DMS53 (cell line): ENCODE measurements at regions not wholly inside any gene's neighbourhood (a gene's known extent, or its start where the extent isn't known, plus 50 kb on each side); places are given as distances from the start of the nearest gene placed in this dataset.
"Not testable (repeated sequence)": the region's sequence is repeated elsewhere in the genome, so short reads cannot be mapped to it uniquely, and the experiment has no call there.

Experiments
- DNase-seq: peaks from one replicate; lab custom pipeline; 2025; lab: John Stamatoyannopoulos, UW

DNA sequence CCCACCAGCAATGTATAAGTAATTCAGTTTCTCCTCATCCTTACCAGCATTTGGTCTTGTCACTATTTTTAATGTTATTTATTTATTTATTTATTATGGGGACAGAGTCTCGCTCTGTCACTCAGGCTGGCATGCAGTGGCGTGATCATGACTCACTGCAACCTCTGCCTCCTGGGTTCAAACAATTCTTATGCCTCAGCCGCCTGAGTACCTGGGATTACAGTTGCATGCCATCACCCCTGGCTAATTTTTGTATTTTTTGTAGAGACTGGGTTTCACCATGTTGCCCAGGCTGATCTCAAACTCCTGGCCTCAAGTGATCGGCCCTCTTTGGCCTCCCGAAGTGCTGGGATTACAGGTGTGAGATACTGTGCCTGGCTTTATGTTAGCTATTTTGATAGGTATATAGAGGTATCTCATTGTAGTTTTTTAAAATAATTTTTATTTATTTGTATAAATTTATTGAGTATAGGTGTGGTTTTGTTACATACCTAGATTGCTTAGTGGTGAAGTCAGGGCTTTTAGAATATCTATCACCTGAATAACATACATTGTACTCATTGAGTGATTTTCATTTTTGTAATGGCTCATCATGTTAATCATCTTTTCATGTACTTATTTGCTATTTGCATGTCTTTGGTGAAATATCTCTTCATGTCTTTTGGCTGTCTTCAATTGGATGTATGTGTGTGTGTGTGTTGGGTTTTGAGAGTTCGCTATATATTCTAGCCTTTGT, 53.3 kb downstream of the TANC2 start:
- DNase-seq = no peak

DNA sequence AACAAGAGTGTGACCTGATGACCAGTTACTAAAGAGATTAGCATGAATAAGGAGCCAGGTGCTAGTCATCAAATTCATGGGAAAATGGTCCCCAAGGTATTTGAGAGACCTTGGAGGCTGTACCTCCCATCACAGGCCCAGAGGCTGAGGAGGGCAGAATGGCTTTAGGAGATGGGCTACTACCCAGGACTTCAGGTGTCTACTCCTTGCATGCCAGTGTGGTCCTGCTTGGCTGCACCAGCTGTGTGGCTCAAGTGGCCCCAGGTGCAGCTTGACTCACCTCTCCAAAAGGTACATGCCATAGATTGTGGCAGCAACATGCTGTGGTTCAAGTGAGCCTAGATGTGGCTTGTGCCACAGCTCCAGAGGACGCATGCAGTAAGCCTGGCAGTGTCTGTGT, 56.5 kb downstream of the TANC2 start:
- peak; percentile 25 for DNase-seq

DNA sequence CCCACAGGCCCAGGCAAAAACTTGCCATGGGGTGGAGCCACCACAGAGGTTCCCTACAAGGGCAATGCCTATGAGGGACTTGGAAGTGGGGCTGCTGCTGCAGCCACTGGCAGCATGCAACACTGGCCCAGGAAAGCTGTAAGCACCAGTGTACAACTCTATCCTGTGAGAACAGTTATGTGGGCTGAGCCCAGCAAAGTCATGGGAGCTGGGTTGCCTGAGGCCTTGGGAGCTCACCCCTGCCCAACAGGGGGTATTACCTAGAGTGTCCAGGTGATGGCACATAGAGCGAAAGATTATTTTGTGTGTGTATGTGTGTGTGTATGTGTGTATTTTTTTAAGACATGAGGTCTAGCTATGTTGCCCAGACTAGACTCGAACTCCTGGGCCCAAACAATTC, 57.0 kb downstream of the TANC2 start:
- no peak for DNase-seq

DNA sequence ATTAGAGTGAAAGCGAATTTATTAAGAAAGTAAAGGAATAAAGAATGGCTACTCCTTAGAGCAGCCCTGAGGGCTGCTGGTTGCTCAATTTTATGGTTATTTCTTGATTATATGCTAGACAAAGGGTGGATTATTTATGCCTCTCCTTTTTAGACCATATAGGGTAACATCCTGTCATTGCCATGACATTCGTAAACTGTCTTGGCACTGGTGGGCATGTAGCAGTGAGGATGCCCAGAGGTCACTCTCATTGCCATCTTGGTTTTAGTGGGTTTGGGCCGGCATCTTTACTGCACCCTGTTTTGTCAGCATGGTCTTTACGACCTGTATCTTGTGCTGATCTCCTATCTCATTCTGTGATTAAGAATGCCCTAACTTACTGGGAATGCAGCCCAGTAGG, 58.2 kb downstream of the TANC2 start:
- no peak for DNase-seq

DNA sequence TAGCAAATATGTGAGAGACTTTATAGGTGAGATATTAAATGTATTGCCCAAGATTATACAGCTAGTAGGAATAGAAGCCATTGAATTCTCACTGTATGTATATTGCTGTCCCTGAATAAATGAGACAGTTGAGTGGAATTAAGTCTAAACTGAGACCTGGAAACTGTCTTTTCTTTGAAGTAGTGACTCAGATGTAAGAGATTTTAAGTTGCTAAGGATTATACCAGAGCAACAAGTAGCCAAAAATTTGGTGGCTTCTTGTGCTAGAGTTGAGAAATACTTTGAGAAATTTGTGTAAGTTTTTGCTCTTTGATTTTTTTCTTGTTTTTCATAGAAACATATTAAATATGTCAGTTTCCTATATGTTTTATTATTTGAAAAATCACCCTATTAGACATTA, 58.7 kb downstream of the TANC2 start:
- no peak for DNase-seq

DNA sequence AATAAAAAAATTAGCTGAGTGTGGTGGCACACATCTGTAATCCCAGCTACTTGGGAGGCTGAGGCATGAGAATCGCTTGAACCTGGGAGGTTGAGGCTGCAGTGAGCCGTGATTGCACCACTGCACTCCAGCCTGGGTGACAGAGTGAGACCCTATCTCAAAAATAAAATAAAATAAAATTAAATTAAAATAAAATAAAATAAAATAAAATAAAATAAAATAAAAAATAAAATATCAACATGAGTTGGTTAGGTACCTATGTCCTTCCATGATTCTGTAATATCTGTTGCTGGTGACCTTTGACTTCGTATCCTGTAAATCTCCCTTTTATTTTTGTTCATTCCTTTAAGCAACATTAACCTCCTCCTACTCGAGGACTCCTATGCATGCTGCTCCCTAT, 59.6 kb downstream of the TANC2 start:
- not testable (repeated sequence) for DNase-seq

DNA sequence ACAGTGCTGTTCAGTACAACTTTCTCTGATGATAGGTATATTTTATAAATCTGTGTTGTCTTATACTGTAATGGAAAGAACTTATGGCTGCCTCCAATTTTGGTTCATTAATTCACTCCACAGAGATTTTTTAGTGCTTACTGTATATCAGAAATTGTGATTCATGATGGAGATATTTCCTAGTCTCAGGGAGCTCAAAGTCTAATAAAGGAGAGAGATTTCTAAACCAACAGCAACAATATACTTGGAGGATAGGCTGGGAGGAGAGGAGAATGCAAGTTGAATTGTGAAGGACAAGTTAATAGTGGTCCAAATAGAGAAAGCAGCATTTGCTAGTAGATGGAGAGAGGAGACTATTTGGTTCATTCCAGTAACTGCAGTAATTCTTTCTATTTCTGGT, 63.5 kb downstream of the TANC2 start:
- no peak for DNase-seq

DNA sequence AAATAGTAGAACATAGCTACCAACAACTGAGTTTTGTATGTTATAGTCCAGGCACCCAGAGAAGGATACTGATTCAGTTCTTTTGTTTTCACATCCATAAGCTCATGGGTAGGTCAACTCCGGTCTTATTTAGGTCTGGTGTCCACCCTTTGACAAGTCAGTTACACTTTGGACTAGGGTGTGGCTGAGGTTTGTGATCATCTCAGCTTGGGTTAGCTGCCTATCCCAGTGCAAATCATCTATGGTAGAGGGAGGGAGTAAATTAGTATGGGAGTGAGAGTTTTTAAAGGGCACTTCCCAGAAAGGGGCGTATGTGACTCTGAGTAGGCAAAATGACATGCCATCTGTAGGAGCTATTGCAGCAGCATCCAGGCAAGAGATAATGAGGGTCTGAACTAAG, 66.1 kb downstream of the TANC2 start:
- no peak for DNase-seq

DNA sequence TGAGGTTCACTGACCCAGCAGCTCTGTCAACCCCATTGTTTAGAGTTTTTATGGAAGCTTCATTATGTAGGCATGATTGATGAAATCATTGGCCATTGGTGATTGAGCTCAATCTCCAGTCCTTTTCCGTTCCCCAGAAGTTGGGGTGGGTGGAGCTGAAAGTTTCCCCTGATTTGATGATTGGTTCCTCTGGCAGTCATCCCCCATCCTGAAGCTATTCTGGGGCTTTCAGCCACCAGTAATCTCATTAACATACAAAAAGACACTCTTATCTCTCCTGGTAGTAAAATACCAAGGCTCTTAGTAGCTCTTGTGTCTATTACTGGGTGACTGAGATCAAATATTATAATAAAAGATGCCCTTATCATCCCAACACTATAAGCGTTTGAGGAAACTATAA, 67.1 kb downstream of the TANC2 start:
- DNase-seq = no peak

DNA sequence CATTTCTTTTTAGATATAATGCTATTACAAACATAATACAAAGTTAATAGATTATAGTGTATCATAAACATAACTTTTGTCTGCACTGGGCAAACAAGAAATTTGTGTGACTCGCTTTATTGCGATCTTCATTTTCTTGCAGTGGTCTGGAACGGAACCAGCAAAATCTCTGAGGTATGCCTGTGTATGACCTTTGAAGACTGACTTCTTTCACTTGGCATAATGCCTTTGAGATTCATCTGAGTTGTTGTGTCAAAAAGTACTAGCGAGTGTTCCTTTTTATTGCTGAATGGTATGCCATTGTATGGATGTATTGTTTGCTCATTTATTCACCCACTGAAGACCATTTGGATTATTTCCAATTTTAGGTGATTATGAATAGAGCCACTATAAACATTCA, 69.2 kb downstream of the TANC2 start:
- DNase-seq = no peak

DNA sequence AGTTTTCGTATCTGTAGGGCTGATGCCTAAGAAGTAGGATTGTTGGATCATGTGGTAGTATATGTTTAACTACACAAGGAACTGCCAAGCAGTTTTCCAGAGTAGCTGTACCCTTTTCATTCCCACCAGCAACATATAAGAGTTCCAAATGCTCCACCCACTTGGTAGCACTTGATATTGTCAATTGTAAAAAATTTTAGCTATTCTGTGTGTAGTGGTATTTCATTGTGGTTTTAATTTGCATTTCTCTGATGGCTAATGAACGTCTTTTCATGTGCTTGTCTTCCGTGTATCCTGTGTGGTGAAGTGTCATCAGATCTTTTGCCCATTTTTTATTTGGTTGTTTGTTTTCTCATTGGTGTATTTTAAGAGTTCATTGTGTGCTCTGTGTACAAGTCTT, 69.7 kb downstream of the TANC2 start:
- peak; percentile 2 for DNase-seq

DNA sequence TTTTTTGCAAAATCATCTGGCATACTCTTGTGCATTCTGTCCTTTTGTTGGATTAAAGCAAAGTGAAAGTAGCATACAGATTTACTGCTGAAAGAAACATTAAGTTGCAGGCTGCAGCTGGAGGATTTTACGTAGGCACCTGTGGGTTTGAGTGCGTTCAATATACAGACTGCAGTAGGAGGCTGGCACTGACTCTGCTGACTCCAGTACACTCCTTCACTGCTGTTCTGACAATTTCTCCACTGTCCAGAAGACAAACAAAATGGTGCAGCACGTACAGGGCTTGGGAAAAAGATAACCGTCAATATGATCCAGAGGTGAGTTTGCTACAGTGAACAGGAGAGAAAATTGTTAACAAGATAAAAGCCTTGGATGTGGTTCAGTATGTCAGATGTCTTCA, 73.3 kb downstream of the TANC2 start:
- no peak for DNase-seq

DNA sequence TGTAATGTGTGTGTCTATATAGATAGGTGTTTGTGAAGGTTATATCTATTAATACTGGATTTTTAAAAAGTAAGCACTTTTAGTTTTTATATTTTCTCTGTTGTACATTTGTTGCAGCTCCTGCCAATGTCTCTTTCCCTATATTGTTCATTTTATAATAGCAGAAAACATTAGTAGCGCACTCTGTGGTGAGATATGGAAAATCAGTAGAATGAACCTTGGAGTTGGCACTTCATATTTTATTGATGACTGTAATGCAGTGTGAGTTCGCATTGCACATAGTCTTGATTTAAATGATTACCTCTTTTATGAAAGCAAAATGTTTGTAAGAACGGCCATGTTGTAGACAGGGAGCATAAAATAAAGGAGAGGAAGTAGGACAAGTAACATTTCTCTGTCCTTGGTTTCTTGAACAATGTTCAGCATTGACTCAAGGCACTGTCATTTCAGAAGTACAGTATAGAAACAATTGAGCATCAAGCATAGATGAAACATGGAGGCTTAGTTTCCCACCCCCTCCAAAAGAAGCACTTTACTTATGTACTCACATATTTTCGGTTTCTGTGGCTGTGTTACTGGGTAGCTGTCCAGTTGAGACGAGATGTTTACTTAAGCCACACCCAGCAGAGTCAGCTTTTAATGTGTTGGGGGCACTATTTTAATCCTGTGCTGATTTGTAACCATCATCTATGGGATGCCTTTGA, 74.0 kb downstream of the TANC2 start:
- DNase-seq = peak; percentile 7

DNA sequence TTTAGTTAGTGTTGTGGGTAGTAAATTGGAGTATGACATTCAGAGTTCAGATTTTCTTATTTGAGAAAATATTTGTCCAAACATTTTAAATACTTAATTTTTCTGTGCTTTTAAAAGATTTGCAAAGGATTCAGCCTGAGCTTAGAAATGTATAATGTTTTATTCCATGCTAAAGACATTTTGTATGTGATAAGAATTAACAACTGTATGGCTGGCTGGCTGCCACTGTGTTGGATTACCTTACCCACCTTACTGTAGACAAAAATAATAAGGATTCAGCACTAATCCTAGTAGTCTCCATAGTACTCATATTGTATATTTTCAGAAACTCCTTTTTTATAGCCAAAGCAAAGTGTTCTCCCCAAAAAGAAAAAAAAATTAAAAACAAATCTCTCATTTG, 74.8 kb downstream of the TANC2 start:
- DNase-seq = no peak

DNA sequence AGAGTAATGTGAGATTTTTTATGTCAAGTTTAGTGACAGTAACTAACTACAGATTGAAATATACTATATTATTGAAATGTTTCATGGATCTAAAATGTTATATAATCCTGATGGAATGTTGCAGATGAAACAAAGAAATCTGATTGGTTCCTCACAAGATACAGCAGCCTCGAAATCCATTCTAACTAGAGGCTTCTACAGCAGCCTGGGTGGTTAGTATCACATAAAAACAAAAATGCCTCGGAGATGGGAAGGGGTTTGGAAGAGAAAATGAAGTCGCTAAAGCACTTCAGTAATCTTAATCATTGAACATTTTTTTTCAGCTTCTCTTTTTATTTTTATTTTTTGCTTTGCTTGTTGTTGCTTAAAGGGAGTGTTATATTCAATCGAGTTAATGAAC, 75.2 kb downstream of the TANC2 start:
- DNase-seq = no peak

DNA sequence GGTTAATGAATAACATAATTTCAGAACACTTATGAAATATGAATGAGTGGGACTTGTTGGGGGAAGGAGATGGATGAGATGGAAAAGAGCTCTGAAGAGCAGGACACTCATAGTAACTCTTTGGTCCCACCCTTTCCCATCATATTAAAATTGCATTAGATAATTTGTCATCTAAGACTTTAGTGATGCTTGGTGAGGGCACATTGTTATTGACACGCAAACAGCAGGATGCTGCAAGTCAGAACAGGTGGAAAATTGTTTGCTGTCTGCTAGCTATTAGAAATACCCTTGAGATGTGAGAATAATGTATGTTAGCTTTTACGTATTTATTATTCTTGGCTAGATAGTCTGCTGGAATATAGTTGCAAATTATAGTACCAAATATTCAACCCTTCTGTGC, 75.7 kb downstream of the TANC2 start:
- DNase-seq = peak; percentile 5

DNA sequence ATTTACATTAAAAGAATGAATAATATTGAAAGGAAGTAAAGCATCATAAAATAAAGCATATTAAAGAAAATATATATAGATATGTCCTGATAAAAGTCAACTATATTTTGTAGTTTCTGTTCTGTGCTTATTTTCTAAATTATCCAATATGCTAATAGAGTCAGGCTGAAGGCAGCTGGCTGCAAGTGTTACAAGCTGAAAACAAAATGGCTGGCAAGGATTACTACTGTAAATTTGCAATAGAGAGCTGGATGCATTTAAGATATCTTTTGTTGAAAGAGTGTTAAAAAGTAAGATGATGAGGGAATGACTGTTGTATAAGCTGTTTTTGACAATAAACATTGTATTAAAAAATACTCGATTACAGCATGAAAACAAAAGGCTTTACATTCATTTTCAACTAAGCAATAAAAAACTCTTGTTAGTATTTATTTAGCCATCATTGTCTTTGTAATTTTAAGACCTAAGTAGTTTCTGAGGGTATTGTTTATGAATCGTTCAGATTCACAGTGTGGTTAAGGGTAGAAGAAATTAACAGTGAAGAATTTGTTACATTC, 76.3 kb downstream of the TANC2 start:
- DNase-seq = peak; percentile 2

DNA sequence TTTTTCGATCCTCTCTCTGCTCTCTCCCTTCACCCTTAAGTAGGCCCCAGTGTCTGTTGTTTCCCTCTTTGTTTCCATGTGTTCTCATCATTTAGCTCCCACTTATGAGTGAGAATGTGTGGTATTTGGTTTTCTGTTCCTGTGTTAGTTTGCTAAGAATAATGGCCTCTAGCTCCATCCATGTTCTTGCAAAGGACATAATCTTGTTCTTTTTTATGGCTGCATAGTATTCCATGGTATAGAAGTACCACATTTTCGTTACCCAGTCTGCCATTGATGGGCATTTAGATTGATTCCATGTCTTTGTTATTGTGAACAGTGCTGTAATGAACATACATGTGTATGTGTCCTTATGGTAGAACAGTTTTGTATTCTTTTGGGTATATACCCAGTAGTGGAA, 91.5 kb downstream of the TANC2 start:
- not testable (repeated sequence) for DNase-seq

DNA sequence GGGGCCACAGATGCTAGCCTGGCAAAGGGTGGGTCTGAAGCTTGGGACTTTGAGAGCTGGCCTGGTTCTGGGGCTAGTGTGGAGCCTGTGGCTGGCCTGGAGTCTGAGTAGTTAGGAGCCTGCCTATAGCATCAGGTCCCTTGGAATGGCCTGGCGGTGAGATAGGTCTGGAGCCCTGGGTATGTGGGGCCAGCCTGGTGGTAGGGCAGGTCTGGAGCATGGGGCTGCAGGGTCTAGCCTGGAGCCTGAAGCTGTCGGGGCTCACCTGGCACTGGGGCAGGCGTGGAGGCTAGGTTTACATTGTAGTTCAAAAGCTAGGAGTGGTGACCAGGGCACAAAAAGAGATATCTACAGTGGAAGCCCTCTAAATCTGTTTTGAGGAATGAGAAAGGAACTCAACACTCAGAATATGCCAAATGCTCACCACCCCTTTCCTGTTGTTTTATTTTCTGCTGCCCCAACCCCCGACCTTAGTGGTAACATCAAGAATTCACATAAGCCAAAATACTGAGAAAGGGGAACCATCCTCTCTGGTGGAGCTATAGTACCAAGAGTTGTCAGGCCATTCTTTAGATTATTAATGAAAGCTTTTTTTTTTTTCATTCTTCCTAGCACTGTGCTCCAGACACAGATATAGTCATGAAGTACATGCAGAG, 100.3 kb downstream of the TANC2 start:
- no peak for DNase-seq

DNA sequence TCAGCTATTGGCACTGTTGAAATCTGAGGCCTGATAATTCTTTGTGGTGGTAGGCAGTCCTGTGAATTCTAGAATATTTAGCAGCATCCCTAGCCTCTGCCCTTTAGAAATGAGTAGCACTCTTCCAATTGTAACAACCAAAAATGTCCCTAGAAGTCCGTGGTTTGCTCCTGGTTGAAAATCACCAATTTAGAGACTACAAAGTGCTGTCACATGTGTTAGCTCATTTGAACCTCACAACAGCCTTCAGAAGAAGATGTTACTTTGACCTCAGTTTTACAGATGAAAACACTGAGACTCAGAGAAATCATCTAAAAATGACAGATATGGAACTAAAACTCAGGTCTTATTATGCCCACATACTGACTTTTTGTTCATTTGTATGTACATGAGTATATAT, 103.2 kb downstream of the TANC2 start:
- DNase-seq = no peak

DNA sequence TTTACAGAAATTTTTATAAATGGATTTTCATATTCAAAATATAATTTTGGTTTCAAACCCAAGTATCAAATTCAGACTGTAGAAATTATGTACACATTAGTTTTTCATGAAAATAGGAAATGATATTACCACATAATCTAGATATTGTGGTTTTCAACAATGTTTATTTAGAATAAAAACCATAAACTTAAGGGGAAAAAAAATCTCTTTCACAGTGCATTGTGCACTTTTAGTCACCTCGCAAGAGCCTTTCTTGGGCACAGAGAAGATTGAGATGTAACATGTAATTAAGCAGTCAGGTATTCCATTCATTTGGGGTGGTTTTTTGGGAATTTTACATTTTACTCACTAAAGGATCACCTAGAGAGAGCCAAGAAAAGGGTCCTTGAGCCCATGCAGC, 104.0 kb downstream of the TANC2 start:
- DNase-seq = no peak

DNA sequence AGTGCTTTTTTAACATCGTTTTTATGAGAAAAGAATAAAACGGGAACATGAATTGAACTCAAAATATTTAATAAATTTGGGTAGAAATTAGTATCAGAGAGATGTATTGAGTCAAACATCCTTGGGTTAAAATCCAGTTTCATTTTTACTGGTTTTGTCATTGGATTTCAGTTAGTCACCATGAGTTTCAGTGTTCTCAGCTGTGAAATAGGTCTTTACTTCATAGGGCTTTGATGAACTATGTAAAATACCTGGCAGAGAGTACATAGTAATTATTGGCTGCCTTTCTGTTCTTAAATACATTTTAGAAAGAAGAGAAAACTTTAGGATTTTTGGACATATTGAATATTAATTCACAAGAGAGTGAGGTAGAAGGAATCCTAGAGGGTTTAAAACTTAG, 105.8 kb downstream of the TANC2 start:
- DNase-seq = no peak

DNA sequence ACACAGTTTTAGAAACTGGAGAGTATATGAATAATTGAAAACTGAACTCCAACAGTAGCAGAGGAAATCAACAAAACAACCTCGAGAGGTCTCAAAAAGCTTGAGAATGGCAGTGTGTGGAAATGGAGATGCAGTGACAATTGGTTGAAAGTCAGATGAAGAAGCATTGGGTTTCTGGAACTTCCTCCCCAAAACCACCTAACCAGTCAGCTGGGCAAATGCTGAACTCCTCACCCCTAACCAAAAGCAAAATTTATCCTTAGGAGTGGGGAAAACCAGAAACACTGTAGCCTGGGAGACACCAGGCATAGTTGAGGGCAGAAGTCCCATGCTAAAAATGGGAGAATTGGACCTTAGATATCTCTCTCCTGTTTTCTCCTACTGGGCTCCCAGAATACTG, 109.9 kb downstream of the TANC2 start:
- DNase-seq = no peak
